Panc1 (cell line): ENCODE measurements at regions not wholly inside any gene's neighbourhood (a gene's known extent, or its start where the extent isn't known, plus 50 kb on each side); places are given as distances from the start of the nearest gene placed in this dataset.
"Not testable (repeated sequence)": the region's sequence is repeated elsewhere in the genome, so short reads cannot be mapped to it uniquely, and the experiment has no call there.

ENCODE experiments used
- ATAC-seq: fragments of 200-7000 bp; cut with Tn5 transposase; 2 replicates; pipeline ENCODE4 v1.9.1; 2020; ENCODE audit warnings: mild to moderate bottlenecking, moderate library complexity
- BruUV-seq: library from RNA; stranded (reverse); fragments of 400-500 nt; replicated peaks from 2 replicates; lab custom pipeline; 2021; lab: Mats Ljungman, UMichigan
- CTCF ChIA-PET: fragments of 300-600 bp; sonication (Branson Sonifier 250); formaldehyde crosslinking; loops from one replicate; lab custom pipeline; 2022; ENCODE audit warnings: antibody characterized with exemption; lab: Charles Lee
- POLR2A ChIA-PET: fragments of 300-600 bp; sonication (Branson Sonifier 250); formaldehyde crosslinking; loops from one replicate; lab custom pipeline; 2022; ENCODE audit warnings: antibody characterized with exemption; lab: Charles Lee
- DNase-seq: peaks from one replicate; pipeline ENCODE4 v3.0.0-alpha.2; 2010; ENCODE audit warnings: low read depth, low spot score
- H3K27ac ChIP-seq: 2 replicates; pipeline ENCODE4 v1.5.1; 2011; ENCODE audit warnings: mild to moderate bottlenecking, low read length, inconsistent platforms
- H3K27me3 ChIP-seq: fragments of 200-500 bp; sonication (Bioruptor generic); 2 replicates; pipeline ENCODE4 v1.6.0; 2014; ENCODE audit warnings: low read length, inconsistent platforms; ENCODE audit not compliant: control insufficient read depth, insufficient read depth
- H3K36me3 ChIP-seq: fragments of 200-500 bp; sonication (Bioruptor generic); 2 replicates; pipeline ENCODE4 v1.5.1; 2014; ENCODE audit warnings: inconsistent platforms, mild to moderate bottlenecking, low read length, moderate library complexity; ENCODE audit not compliant: control insufficient read depth, insufficient read depth
- H3K4me1 ChIP-seq: 2 replicates; pipeline ENCODE4 v1.5.1; 2011; ENCODE audit warnings: inconsistent platforms, mild to moderate bottlenecking, low read length, moderate library complexity; ENCODE audit not compliant: control insufficient read depth, insufficient read depth
- H3K4me3 ChIP-seq, 2 experiments: 2 replicates each; pipeline ENCODE4 v1.5.1; 2011 to 2012; ENCODE audit warnings: low read depth in 2 of 2, low read length in 2 of 2, mild to moderate bottlenecking in 2 of 2, inconsistent platforms in 1 of 2, moderate library complexity in 1 of 2
- H3K9me3 ChIP-seq: fragments of 200-500 bp; sonication (Bioruptor generic); 2 replicates; pipeline ENCODE4 v1.5.1; 2014; ENCODE audit warnings: low read depth, mild to moderate bottlenecking, inconsistent platforms, low read length, moderate library complexity; ENCODE audit not compliant: control insufficient read depth, insufficient read depth
- CTCF ChIP-seq: fragments of 450-650 bp; IDR thresholded peaks from 2 replicates; pipeline ENCODE4 v1.5.1; 2017; ENCODE audit warnings: mild to moderate bottlenecking
- POLR2AphosphoS5 ChIP-seq: IDR thresholded peaks from 2 replicates; pipeline ENCODE4 v1.6.1; 2012; ENCODE audit warnings: mild to moderate bottlenecking, low read depth, low read length, moderate library complexity
- SIN3A ChIP-seq: IDR thresholded peaks from 2 replicates; pipeline ENCODE4 v1.6.1; 2012; ENCODE audit warnings: low read depth, mild to moderate bottlenecking, low read length, moderate library complexity, borderline replicate concordance; ENCODE audit not compliant: insufficient read depth
- TCF7L2 ChIP-seq: IDR thresholded peaks from 2 replicates; pipeline ENCODE4 v1.6.1; 2011; ENCODE audit warnings: mild to moderate bottlenecking, low read depth, low read length, inconsistent platforms
- in situ Hi-C: cut with HindIII; loops from 2 replicates; pipeline ENCODE4 v1.10.0; 2016; ENCODE audit warnings: low sequenced_read_pairs, low pct_unique_long_range_greater_than_20kb
- intact Hi-C: fragments of 100-400 bp; cut with micrococcal nuclease; formaldehyde crosslinking; loops from one replicate; pipeline ENCODE4 v1.10.0; 2022; ENCODE audit not compliant: unreplicated experiment
- TF ChIP-seq, protein P1 (sequence below), 2 experiments: IDR thresholded peaks; 2 replicates each; pipeline ENCODE4 v1.6.1; 2011 to 2012; ENCODE audit warnings: low read depth in 2 of 2, control low read depth in 1 of 2, low read length in 1 of 2, mild to moderate bottlenecking in 1 of 2, moderate library complexity in 1 of 2; ENCODE audit not compliant: insufficient read depth in 1 of 2

DNA sequence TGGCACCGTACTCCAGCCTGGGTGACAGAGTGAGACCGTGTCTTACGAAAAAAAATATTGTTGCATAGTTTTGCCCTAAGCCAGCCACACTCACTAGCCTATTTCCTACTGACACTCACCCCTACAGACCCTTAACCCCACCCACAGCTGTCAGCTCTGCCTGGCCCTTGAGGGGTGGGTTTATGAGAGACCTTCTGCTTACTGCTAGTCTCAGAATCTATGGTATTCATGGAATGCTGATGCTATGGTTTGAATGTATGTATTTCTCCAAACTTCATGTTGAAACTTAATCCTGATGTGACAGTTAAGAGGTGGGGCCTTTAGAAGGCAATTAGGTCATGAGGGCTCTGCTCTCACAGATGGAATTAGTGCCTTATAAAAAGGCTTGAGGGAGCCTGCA lies 79.2 kb upstream of the LRCH1 start:
- intact Hi-C loops (no loop called here), in situ Hi-C loops (no loop called here)
- Histone ChIP-seq H3K4me1 (no peaks in the 10 kb centered on the region), H3K36me3 (no peaks in the 10 kb centered on the region), H3K4me3 (no peak overlapping the region), H3K27me3 (no peaks in the 10 kb centered on the region), H3K27ac (no peak overlapping the region), H3K9me3 (no peaks in the 10 kb centered on the region)
- ChIA-PET POLR2A (no interaction called here), CTCF (no interaction called here)
- DNase-seq (no peak), ATAC-seq (no peak)
- BruUV-seq, result no TSS peak
- TF ChIP-seq POLR2AphosphoS5 (no peak), CTCF (no peak), SIN3A (no peak), TCF7L2 (no peak)
- TF ChIP-seq, protein P1, sequence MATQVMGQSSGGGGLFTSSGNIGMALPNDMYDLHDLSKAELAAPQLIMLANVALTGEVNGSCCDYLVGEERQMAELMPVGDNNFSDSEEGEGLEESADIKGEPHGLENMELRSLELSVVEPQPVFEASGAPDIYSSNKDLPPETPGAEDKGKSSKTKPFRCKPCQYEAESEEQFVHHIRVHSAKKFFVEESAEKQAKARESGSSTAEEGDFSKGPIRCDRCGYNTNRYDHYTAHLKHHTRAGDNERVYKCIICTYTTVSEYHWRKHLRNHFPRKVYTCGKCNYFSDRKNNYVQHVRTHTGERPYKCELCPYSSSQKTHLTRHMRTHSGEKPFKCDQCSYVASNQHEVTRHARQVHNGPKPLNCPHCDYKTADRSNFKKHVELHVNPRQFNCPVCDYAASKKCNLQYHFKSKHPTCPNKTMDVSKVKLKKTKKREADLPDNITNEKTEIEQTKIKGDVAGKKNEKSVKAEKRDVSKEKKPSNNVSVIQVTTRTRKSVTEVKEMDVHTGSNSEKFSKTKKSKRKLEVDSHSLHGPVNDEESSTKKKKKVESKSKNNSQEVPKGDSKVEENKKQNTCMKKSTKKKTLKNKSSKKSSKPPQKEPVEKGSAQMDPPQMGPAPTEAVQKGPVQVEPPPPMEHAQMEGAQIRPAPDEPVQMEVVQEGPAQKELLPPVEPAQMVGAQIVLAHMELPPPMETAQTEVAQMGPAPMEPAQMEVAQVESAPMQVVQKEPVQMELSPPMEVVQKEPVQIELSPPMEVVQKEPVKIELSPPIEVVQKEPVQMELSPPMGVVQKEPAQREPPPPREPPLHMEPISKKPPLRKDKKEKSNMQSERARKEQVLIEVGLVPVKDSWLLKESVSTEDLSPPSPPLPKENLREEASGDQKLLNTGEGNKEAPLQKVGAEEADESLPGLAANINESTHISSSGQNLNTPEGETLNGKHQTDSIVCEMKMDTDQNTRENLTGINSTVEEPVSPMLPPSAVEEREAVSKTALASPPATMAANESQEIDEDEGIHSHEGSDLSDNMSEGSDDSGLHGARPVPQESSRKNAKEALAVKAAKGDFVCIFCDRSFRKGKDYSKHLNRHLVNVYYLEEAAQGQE (IDR thresholded peaks at IDR 0.05; ENCODE audit: insufficient read depth in 1 of 2, low read depth in 2 of 2, low read length in 1 of 2), result no peak

GRCh38 chr13:46472384-46472783 lies 80.6 kb upstream of the LRCH1 start:
- TF ChIP-seq TCF7L2 (no peak), POLR2AphosphoS5 (no peak), CTCF (no peak)
- TF ChIP-seq, protein P1 (IDR thresholded peaks at IDR 0.05; ENCODE audit: insufficient read depth in 1 of 2, low read depth in 2 of 2, low read length in 1 of 2), result no peak
- in situ Hi-C loops (no loop called here), intact Hi-C loops (no loop called here)
- POLR2A ChIA-PET, result no interaction called here
- Histone ChIP-seq H3K27me3 (no peaks in the 10 kb centered on the region), H3K9me3 (no peaks in the 10 kb centered on the region), H3K4me1 (no peaks in the 10 kb centered on the region), H3K36me3 (no peaks in the 10 kb centered on the region), H3K4me3 (no peak overlapping the region), H3K27ac (no peak overlapping the region)
- CTCF ChIA-PET, result no interaction called here
- ATAC-seq, result no peak
- DNase-seq, result no peak
- BruUV-seq, result no TSS peak

DNA sequence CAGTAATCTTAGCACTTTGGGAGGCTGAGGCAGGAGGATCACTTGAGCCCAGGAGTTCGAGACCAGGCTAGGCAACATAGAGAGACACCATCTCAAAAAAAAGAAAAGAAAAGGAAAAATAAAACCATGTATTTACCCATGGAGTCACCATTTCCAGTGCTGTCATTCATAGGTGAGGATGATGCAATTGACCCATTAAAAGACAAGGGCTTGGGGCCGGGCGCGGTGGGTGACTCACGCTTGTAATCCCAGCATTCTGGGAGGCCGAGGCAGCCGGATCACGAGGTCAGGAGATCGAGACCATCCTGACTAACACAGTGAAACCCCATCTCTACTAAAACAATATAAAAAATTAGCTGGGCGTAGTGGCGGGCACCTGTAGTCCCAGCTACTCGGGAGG lies 82.6 kb upstream of the RUBCNL start:
- POLR2A ChIA-PET, H3K36me3 ChIP-seq, in situ Hi-C loops, H3K4me1 ChIP-seq, intact Hi-C loops, H3K27ac ChIP-seq, H3K9me3 ChIP-seq, ATAC-seq, DNase-seq, H3K27me3 ChIP-seq, H3K4me3 ChIP-seq, BruUV-seq: not testable (repeated sequence)
- CTCF ChIA-PET, result interaction anchor here (0.6 kb wide), 1 partner anchor 22 kb away, joined by 3 read pairs; no protein-coding TSS in a partner anchor
